ENCODE measurements at regions not wholly inside any gene's neighbourhood (a gene's known extent, or its start where the extent isn't known, plus 50 kb on each side); places are given as distances from the start of the nearest gene placed in this dataset.

DNA sequence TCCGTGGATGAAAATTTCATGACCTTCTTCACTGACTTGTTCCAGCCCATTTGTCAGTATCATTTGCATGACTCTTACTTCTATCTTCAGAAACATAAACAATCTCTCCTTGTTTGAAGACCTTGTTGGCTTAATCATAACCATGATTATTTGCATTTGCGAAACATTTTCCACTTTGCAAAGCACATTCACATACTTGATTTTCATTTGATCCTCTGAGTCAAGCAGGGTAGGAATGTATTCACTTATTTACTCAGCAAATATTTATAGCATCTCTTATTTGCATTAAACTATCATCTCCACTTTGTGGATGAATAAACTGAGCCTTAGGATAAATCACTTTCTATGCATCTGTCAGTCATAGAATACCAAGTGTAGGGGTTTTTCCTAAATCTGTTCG, 343.0 kb upstream of the SGCD start:
- H3K4me3 Mint-ChIP-seq = no peak overlapping the region

GRCh38 chr5:155987265-155987810, 339.6 kb upstream of the SGCD start:
- H3K27ac Mint-ChIP-seq = no peak overlapping the region
- no peak overlapping the region for H3K4me3 Mint-ChIP-seq
- H3K36me3 Mint-ChIP-seq (ENCODE audit: low read depth) = no peaks in the 10 kb centered on the region
- H3K27me3 Mint-ChIP-seq (ENCODE audit: insufficient read depth) = no peaks in the 10 kb centered on the region
- H3K9me3 Mint-ChIP-seq = peaks cover 10% of the 10 kb centered on the region; the same call in 1 of the 2 replicates
- H3K4me1 Mint-ChIP-seq (ENCODE audit: low read depth) = no peaks in the 10 kb centered on the region
- no peak for TF ChIP-seq CTCF (IDR thresholded peaks at IDR 0.05)
- no peak for DNase-seq

More for the DNA sequence above, 343.0 kb upstream of the SGCD start:
- Mint-ChIP-seq H3K36me3 (ENCODE audit: low read depth) (no peaks in the 10 kb centered on the region), H3K4me1 (ENCODE audit: low read depth) (no peaks in the 10 kb centered on the region), H3K9me3 (peaks cover 31% of the 10 kb centered on the region), H3K27ac (no peak overlapping the region), H3K27me3 (ENCODE audit: insufficient read depth) (no peaks in the 10 kb centered on the region; the same call in 1 of the 2 replicates)
- no peak for TF ChIP-seq CTCF (IDR thresholded peaks at IDR 0.05)
- no peak for DNase-seq

DNA sequence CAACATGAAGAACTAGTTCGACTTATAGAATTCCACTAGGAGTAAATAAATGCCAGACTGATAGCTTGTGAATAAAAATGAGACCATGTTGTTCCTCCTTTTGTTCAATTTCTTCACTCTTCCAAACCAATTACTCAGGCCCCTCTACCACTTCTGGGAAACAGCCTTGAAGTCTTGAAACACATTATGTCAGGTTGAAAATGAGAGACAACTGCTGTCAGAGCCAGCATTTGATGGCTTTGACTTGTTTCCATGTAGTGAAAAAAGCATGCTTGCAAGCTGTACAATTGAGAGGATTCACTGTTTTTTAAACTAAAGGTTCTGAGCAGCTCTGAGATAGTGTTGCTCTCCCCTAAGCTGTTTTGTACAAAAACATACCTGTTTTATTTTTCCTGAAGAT, 337.1 kb upstream of the SGCD start:
- DNase-seq = no peak
- H3K27me3 Mint-ChIP-seq (ENCODE audit: insufficient read depth) = no peaks in the 10 kb centered on the region; the same call in 1 of the 2 replicates
- no peak overlapping the region for H3K27ac Mint-ChIP-seq
- H3K4me3 Mint-ChIP-seq = no peak overlapping the region
- H3K9me3 Mint-ChIP-seq = peaks cover 26% of the 10 kb centered on the region
- TF ChIP-seq CTCF (IDR thresholded peaks at IDR 0.05) = no peak
- no peaks in the 10 kb centered on the region for H3K4me1 Mint-ChIP-seq (ENCODE audit: low read depth)
- no peaks in the 10 kb centered on the region for H3K36me3 Mint-ChIP-seq (ENCODE audit: low read depth)

- TF ChIP-seq CTCF (IDR thresholded peaks at IDR 0.05) = no peak
- Mint-ChIP-seq H3K9me3 (peaks cover 30% of the 10 kb centered on the region), H3K27me3 (ENCODE audit: insufficient read depth) (no peaks in the 10 kb centered on the region; the same call in 1 of the 2 replicates), H3K36me3 (ENCODE audit: low read depth) (no peaks in the 10 kb centered on the region), H3K4me1 (ENCODE audit: low read depth) (no peaks in the 10 kb centered on the region), H3K4me3 (no peak overlapping the region), H3K27ac (no peak overlapping the region)
- no peak for DNase-seq
These were observed 330.8 kb upstream of the SGCD start for GRCh38 chr5:155996123-155996522.

- Mint-ChIP-seq H3K4me1 (ENCODE audit: low read depth) (no peaks in the 10 kb centered on the region), H3K36me3 (ENCODE audit: low read depth) (no peaks in the 10 kb centered on the region), H3K4me3 (no peak overlapping the region), H3K27ac (no peak overlapping the region), H3K27me3 (ENCODE audit: insufficient read depth) (no peaks in the 10 kb centered on the region; the same call in 1 of the 2 replicates), H3K9me3 (peaks cover 31% of the 10 kb centered on the region)
- TF ChIP-seq CTCF (IDR thresholded peaks at IDR 0.05) = no peak
- DNase-seq = no peak
These were observed 328.7 kb upstream of the SGCD start for GRCh38 chr5:155998257-155998656.

GRCh38 chr5:156000115-156000514, 326.8 kb upstream of the SGCD start:
- Mint-ChIP-seq H3K9me3 (peaks cover 32% of the 10 kb centered on the region), H3K27ac (no peak overlapping the region), H3K27me3 (ENCODE audit: insufficient read depth) (no peaks in the 10 kb centered on the region), H3K36me3 (ENCODE audit: low read depth) (no peaks in the 10 kb centered on the region), H3K4me3 (no peak overlapping the region), H3K4me1 (ENCODE audit: low read depth) (no peaks in the 10 kb centered on the region)
- TF ChIP-seq CTCF (IDR thresholded peaks at IDR 0.05) = no peak
- DNase-seq = no peak
